ENCODE measurements at regions not wholly inside any gene's neighbourhood (a gene's known extent, or its start where the extent isn't known, plus 50 kb on each side); places are given as distances from the start of the nearest gene placed in this dataset.
A peak's percentile ranks its signal among the peaks of the same experiment; 100 is the strongest.

DNA sequence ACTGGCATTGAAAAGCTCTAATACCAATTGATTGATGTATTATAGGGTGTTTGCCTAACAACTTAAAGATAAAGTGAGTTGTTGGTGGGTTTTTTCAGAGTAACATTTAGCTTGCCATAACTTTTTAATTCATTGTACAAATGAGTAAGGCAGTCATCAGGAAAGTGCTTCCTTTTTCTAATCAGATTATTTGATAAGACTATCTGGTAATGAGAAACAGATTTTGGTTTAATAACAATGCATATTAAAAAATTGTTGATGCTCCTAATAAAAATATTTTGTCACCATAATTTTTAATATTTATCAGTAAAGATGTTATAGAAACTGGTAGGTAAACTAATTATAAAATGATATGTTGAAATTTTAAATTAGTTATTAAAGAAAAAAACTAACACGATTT is 51.3 kb downstream of the BLTP1 start:
- Mint-ChIP-seq H3K27ac (ENCODE audit: unreplicated experiment) (no peak overlapping the region), H3K4me3 (no peak overlapping the region), H3K4me1 (no peaks in the 10 kb centered on the region), H3K9me3 (no peaks in the 10 kb centered on the region), H3K27me3 (ENCODE audit: low read depth) (no peaks in the 10 kb centered on the region), H3K36me3 (ENCODE audit: low read depth) (peaks cover 10% of the 10 kb centered on the region)
- no peak for DNase-seq (ENCODE audit: low read depth, low spot score)
- no peak for TF ChIP-seq CTCF (conservative IDR thresholded peaks at IDR 0.05)

DNA sequence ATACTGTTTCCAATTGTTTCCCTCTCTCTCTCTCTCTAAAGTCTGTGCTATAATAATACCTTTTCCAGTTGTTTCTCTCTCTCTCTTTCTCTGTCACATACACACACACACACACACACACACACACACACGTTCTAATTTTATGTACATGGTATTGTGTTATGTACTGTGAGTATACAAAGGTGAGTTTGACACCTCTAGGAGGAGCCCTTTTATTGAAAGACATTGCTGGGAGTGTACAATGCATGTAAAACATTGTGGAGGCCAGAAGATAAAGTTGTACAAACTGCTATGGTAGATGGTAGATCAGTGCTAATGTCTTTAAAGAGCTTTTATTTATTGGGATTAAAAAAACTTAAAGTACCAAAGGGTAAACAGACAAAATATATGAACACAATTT is 53.6 kb downstream of the BLTP1 start:
- DNase-seq (ENCODE audit: low read depth, low spot score): no peak
- H3K27me3 Mint-ChIP-seq (ENCODE audit: low read depth): no peaks in the 10 kb centered on the region
- H3K27ac Mint-ChIP-seq (ENCODE audit: unreplicated experiment): no peak overlapping the region
- peaks cover 8% of the 10 kb centered on the region for H3K36me3 Mint-ChIP-seq (ENCODE audit: low read depth)
- TF ChIP-seq CTCF (conservative IDR thresholded peaks at IDR 0.05): no peak
- H3K4me3 Mint-ChIP-seq: no peak overlapping the region
- no peaks in the 10 kb centered on the region for H3K9me3 Mint-ChIP-seq
- no peaks in the 10 kb centered on the region for H3K4me1 Mint-ChIP-seq

GRCh38 chr4:122212880-122213279 is 60.7 kb downstream of the BLTP1 start:
- peaks cover 25% of the 10 kb centered on the region for H3K36me3 Mint-ChIP-seq (ENCODE audit: low read depth)
- no peak for DNase-seq (ENCODE audit: low read depth, low spot score)
- no peak for TF ChIP-seq CTCF (conservative IDR thresholded peaks at IDR 0.05)
- H3K27ac Mint-ChIP-seq (ENCODE audit: unreplicated experiment): no peak overlapping the region
- H3K4me1 Mint-ChIP-seq: no peaks in the 10 kb centered on the region
- H3K9me3 Mint-ChIP-seq: no peaks in the 10 kb centered on the region
- H3K4me3 Mint-ChIP-seq: no peak overlapping the region
- no peaks in the 10 kb centered on the region for H3K27me3 Mint-ChIP-seq (ENCODE audit: low read depth)

DNA sequence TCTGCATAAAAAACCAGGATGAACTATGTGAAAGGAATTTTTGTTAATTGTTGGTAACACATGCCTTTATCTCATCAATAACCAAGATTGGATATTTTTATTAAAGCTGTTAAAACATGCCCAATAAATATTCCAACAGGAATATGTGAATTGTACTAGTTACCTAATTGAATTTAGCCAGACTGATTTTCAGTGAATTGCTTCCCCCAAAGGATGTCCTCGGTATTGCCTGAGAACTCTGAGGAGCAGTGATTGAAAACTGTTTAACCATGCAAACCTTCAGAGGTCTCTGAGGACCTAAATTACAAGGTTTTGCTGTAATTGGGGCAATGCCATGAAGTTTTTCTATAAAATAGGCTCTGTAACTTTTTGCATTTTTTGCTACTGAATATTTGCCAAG is 66.6 kb downstream of the BLTP1 start:
- H3K27me3 Mint-ChIP-seq (ENCODE audit: low read depth): no peaks in the 10 kb centered on the region

DNA sequence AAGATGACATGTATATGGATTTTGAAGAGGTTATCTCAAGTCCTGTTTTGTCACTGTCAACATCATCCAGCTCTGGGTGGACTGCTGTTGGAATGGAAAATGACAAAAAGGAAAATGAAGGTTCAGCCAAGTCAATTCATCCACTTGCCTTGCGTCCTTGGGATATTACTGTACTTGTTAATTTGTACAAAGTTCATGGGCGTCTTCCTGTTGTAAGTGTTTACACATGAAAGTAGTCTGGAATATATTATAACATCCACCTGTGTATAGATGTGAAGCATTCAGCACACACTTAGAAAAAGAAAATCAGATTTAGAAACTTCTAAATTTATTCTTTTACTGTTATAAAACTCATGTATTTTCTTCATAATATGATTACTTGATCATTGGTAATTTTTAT is 67.2 kb downstream of the BLTP1 start:
- Mint-ChIP-seq H3K4me1 (no peaks in the 10 kb centered on the region), H3K27ac (ENCODE audit: unreplicated experiment) (no peak overlapping the region), H3K9me3 (no peaks in the 10 kb centered on the region), H3K36me3 (ENCODE audit: low read depth) (peaks cover 26% of the 10 kb centered on the region), H3K4me3 (no peak overlapping the region), H3K27me3 (ENCODE audit: low read depth) (no peaks in the 10 kb centered on the region)
- DNase-seq (ENCODE audit: low read depth, low spot score): no peak
- no peak for TF ChIP-seq CTCF (conservative IDR thresholded peaks at IDR 0.05)

More for the DNA sequence above, 66.6 kb downstream of the BLTP1 start:
- no peak for DNase-seq (ENCODE audit: low read depth, low spot score)
- no peaks in the 10 kb centered on the region for H3K4me1 Mint-ChIP-seq
- no peak overlapping the region for H3K4me3 Mint-ChIP-seq
- no peak overlapping the region for H3K27ac Mint-ChIP-seq (ENCODE audit: unreplicated experiment)
- H3K9me3 Mint-ChIP-seq: no peaks in the 10 kb centered on the region
- peak; percentile 53 for TF ChIP-seq CTCF (conservative IDR thresholded peaks at IDR 0.05)
- H3K36me3 Mint-ChIP-seq (ENCODE audit: low read depth): peaks cover 26% of the 10 kb centered on the region

DNA sequence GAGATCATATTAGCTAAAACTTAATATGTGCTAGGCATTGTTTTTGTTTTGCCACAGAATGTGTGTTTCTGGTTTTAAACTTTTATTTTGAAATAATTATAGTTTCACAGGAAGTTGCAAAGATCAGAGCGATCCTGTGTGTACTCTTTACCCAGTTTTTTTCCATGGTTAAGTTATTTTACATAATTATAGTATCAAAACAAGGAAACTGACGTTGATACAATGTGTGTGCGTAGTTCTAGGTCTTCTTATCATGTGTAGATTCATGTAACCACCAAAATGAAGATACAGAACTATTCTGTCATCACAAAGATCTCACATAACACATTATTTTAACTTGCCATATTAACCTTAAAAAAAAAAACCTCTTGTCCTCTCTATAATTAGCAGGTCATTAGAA is 69.2 kb downstream of the BLTP1 start:
- no peaks in the 10 kb centered on the region for H3K4me1 Mint-ChIP-seq
- H3K36me3 Mint-ChIP-seq (ENCODE audit: low read depth): peaks cover 15% of the 10 kb centered on the region
- no peaks in the 10 kb centered on the region for H3K9me3 Mint-ChIP-seq
- no peak for TF ChIP-seq CTCF (conservative IDR thresholded peaks at IDR 0.05)
- no peak for DNase-seq (ENCODE audit: low read depth, low spot score)
- no peaks in the 10 kb centered on the region for H3K27me3 Mint-ChIP-seq (ENCODE audit: low read depth)
- no peak overlapping the region for H3K27ac Mint-ChIP-seq (ENCODE audit: unreplicated experiment)
- no peak overlapping the region for H3K4me3 Mint-ChIP-seq

Measured in neural crest cell (in vitro differentiated cells).